ENCODE measurements at regions not wholly inside any gene's neighbourhood (a gene's known extent, or its start where the extent isn't known, plus 50 kb on each side); places are given as distances from the start of the nearest gene placed in this dataset.
"Not testable (repeated sequence)": the region's sequence is repeated elsewhere in the genome, so short reads cannot be mapped to it uniquely, and the experiment has no call there.

GRCh38 chr10:77740396-77740795 is 102.8 kb upstream of the KCNMA1 start:
- not testable (repeated sequence) for H3K9ac ChIP-seq (ENCODE audit: low read depth in 1 of 2, low read length in 2 of 2); H3K27ac ChIP-seq (ENCODE audit: low read depth, low read length); H3K27me3 ChIP-seq (ENCODE audit: control insufficient read depth in 1 of 2, insufficient read depth in 2 of 2, low read length in 2 of 2); H3K9me3 ChIP-seq (ENCODE audit: control insufficient read depth in 1 of 2, low read length in 2 of 2); H3K4me3 ChIP-seq (ENCODE audit: low read depth in 1 of 2, low read length in 2 of 2); H3K4me1 ChIP-seq (ENCODE audit: control insufficient read depth in 1 of 2, insufficient read depth in 2 of 2, low read length in 2 of 2); H3K36me3 ChIP-seq (ENCODE audit: control insufficient read depth in 1 of 2, insufficient read depth in 2 of 2, low read length in 2 of 2)

- no peak overlapping the region for H3K4me3 ChIP-seq (ENCODE audit: low read depth in 1 of 2, low read length in 2 of 2)
- no peaks in the 10 kb centered on the region for H3K9me3 ChIP-seq (ENCODE audit: control insufficient read depth in 1 of 2, low read length in 2 of 2)
- no peak overlapping the region for H3K9ac ChIP-seq (ENCODE audit: low read depth in 1 of 2, low read length in 2 of 2)
- H3K27ac ChIP-seq (ENCODE audit: low read depth, low read length): no peak overlapping the region
- H3K4me1 ChIP-seq (ENCODE audit: control insufficient read depth in 1 of 2, insufficient read depth in 2 of 2, low read length in 2 of 2): no peaks in the 10 kb centered on the region
- no peaks in the 10 kb centered on the region for H3K36me3 ChIP-seq (ENCODE audit: control insufficient read depth in 1 of 2, insufficient read depth in 2 of 2, low read length in 2 of 2)
- H3K27me3 ChIP-seq (ENCODE audit: control insufficient read depth in 1 of 2, insufficient read depth in 2 of 2, low read length in 2 of 2): no peaks in the 10 kb centered on the region
These were observed 101.0 kb upstream of the KCNMA1 start for GRCh38 chr10:77738496-77739158.

- H3K4me1 ChIP-seq (ENCODE audit: control insufficient read depth in 1 of 2, insufficient read depth in 2 of 2, low read length in 2 of 2): no peaks in the 10 kb centered on the region
- no peaks in the 10 kb centered on the region for H3K36me3 ChIP-seq (ENCODE audit: control insufficient read depth in 1 of 2, insufficient read depth in 2 of 2, low read length in 2 of 2)
- H3K9me3 ChIP-seq (ENCODE audit: control insufficient read depth in 1 of 2, low read length in 2 of 2): no peaks in the 10 kb centered on the region
- H3K9ac ChIP-seq (ENCODE audit: low read depth in 1 of 2, low read length in 2 of 2): no peak overlapping the region
- no peaks in the 10 kb centered on the region for H3K27me3 ChIP-seq (ENCODE audit: control insufficient read depth in 1 of 2, insufficient read depth in 2 of 2, low read length in 2 of 2)
- H3K4me3 ChIP-seq (ENCODE audit: low read depth in 1 of 2, low read length in 2 of 2): no peak overlapping the region
- no peak overlapping the region for H3K27ac ChIP-seq (ENCODE audit: low read depth, low read length)
These were observed 100.0 kb upstream of the KCNMA1 start for GRCh38 chr10:77737608-77738007.

GRCh38 chr10:77735136-77735535 is 97.5 kb upstream of the KCNMA1 start:
- H3K36me3 ChIP-seq (ENCODE audit: control insufficient read depth in 1 of 2, insufficient read depth in 2 of 2, low read length in 2 of 2); H3K27me3 ChIP-seq (ENCODE audit: control insufficient read depth in 1 of 2, insufficient read depth in 2 of 2, low read length in 2 of 2); H3K9ac ChIP-seq (ENCODE audit: low read depth in 1 of 2, low read length in 2 of 2); H3K27ac ChIP-seq (ENCODE audit: low read depth, low read length); H3K4me1 ChIP-seq (ENCODE audit: control insufficient read depth in 1 of 2, insufficient read depth in 2 of 2, low read length in 2 of 2); H3K9me3 ChIP-seq (ENCODE audit: control insufficient read depth in 1 of 2, low read length in 2 of 2); H3K4me3 ChIP-seq (ENCODE audit: low read depth in 1 of 2, low read length in 2 of 2): not testable (repeated sequence)

GRCh38 chr10:77732213-77733003 is 94.8 kb upstream of the KCNMA1 start:
- Histone ChIP-seq H3K4me1 (ENCODE audit: control insufficient read depth in 1 of 2, insufficient read depth in 2 of 2, low read length in 2 of 2) (no peaks in the 10 kb centered on the region), H3K9me3 (ENCODE audit: control insufficient read depth in 1 of 2, low read length in 2 of 2) (no peaks in the 10 kb centered on the region), H3K9ac (ENCODE audit: low read depth in 1 of 2, low read length in 2 of 2) (no peak overlapping the region), H3K27ac (ENCODE audit: low read depth, low read length) (no peak overlapping the region), H3K36me3 (ENCODE audit: control insufficient read depth in 1 of 2, insufficient read depth in 2 of 2, low read length in 2 of 2) (no peaks in the 10 kb centered on the region), H3K4me3 (ENCODE audit: low read depth in 1 of 2, low read length in 2 of 2) (no peak overlapping the region), H3K27me3 (ENCODE audit: control insufficient read depth in 1 of 2, insufficient read depth in 2 of 2, low read length in 2 of 2) (no peaks in the 10 kb centered on the region)

- Histone ChIP-seq H3K9me3 (ENCODE audit: control insufficient read depth in 1 of 2, low read length in 2 of 2) (no peaks in the 10 kb centered on the region), H3K4me3 (ENCODE audit: low read depth in 1 of 2, low read length in 2 of 2) (no peak overlapping the region), H3K27me3 (ENCODE audit: control insufficient read depth in 1 of 2, insufficient read depth in 2 of 2, low read length in 2 of 2) (no peaks in the 10 kb centered on the region), H3K27ac (ENCODE audit: low read depth, low read length) (no peak overlapping the region), H3K4me1 (ENCODE audit: control insufficient read depth in 1 of 2, insufficient read depth in 2 of 2, low read length in 2 of 2) (no peaks in the 10 kb centered on the region), H3K36me3 (ENCODE audit: control insufficient read depth in 1 of 2, insufficient read depth in 2 of 2, low read length in 2 of 2) (no peaks in the 10 kb centered on the region), H3K9ac (ENCODE audit: low read depth in 1 of 2, low read length in 2 of 2) (no peak overlapping the region)
These were observed 89.9 kb upstream of the KCNMA1 start for GRCh38 chr10:77727481-77727880.

- Histone ChIP-seq H3K9ac (ENCODE audit: low read depth in 1 of 2, low read length in 2 of 2) (no peak overlapping the region), H3K4me1 (ENCODE audit: control insufficient read depth in 1 of 2, insufficient read depth in 2 of 2, low read length in 2 of 2) (no peaks in the 10 kb centered on the region), H3K9me3 (ENCODE audit: control insufficient read depth in 1 of 2, low read length in 2 of 2) (no peaks in the 10 kb centered on the region), H3K36me3 (ENCODE audit: control insufficient read depth in 1 of 2, insufficient read depth in 2 of 2, low read length in 2 of 2) (no peaks in the 10 kb centered on the region), H3K27ac (ENCODE audit: low read depth, low read length) (no peak overlapping the region), H3K27me3 (ENCODE audit: control insufficient read depth in 1 of 2, insufficient read depth in 2 of 2, low read length in 2 of 2) (no peaks in the 10 kb centered on the region), H3K4me3 (ENCODE audit: low read depth in 1 of 2, low read length in 2 of 2) (no peak overlapping the region)
These were observed 89.1 kb upstream of the KCNMA1 start for GRCh38 chr10:77726732-77727131.

GRCh38 chr10:77726301-77726700 is 88.7 kb upstream of the KCNMA1 start:
- no peak overlapping the region for H3K4me3 ChIP-seq (ENCODE audit: low read depth in 1 of 2, low read length in 2 of 2)
- no peaks in the 10 kb centered on the region for H3K27me3 ChIP-seq (ENCODE audit: control insufficient read depth in 1 of 2, insufficient read depth in 2 of 2, low read length in 2 of 2)
- H3K27ac ChIP-seq (ENCODE audit: low read depth, low read length): no peak overlapping the region
- no peaks in the 10 kb centered on the region for H3K9me3 ChIP-seq (ENCODE audit: control insufficient read depth in 1 of 2, low read length in 2 of 2)
- no peak overlapping the region for H3K9ac ChIP-seq (ENCODE audit: low read depth in 1 of 2, low read length in 2 of 2)
- no peaks in the 10 kb centered on the region for H3K4me1 ChIP-seq (ENCODE audit: control insufficient read depth in 1 of 2, insufficient read depth in 2 of 2, low read length in 2 of 2)
- H3K36me3 ChIP-seq (ENCODE audit: control insufficient read depth in 1 of 2, insufficient read depth in 2 of 2, low read length in 2 of 2): no peaks in the 10 kb centered on the region

- Histone ChIP-seq H3K9me3 (ENCODE audit: control insufficient read depth in 1 of 2, low read length in 2 of 2) (no peaks in the 10 kb centered on the region), H3K9ac (ENCODE audit: low read depth in 1 of 2, low read length in 2 of 2) (no peak overlapping the region), H3K36me3 (ENCODE audit: control insufficient read depth in 1 of 2, insufficient read depth in 2 of 2, low read length in 2 of 2) (no peaks in the 10 kb centered on the region), H3K4me3 (ENCODE audit: low read depth in 1 of 2, low read length in 2 of 2) (no peak overlapping the region), H3K27me3 (ENCODE audit: control insufficient read depth in 1 of 2, insufficient read depth in 2 of 2, low read length in 2 of 2) (no peaks in the 10 kb centered on the region), H3K27ac (ENCODE audit: low read depth, low read length) (no peak overlapping the region), H3K4me1 (ENCODE audit: control insufficient read depth in 1 of 2, insufficient read depth in 2 of 2, low read length in 2 of 2) (no peaks in the 10 kb centered on the region)
These were observed 87.2 kb upstream of the KCNMA1 start for GRCh38 chr10:77724820-77725219.

GRCh38 chr10:77723376-77723775 is 85.8 kb upstream of the KCNMA1 start:
- no peak overlapping the region for H3K4me3 ChIP-seq (ENCODE audit: low read depth in 1 of 2, low read length in 2 of 2)

More at GRCh38 chr10:77723376-77723775, 85.8 kb upstream of the KCNMA1 start:
- Histone ChIP-seq H3K36me3 (ENCODE audit: control insufficient read depth in 1 of 2, insufficient read depth in 2 of 2, low read length in 2 of 2) (no peaks in the 10 kb centered on the region), H3K9me3 (ENCODE audit: control insufficient read depth in 1 of 2, low read length in 2 of 2) (no peaks in the 10 kb centered on the region), H3K4me1 (ENCODE audit: control insufficient read depth in 1 of 2, insufficient read depth in 2 of 2, low read length in 2 of 2) (no peaks in the 10 kb centered on the region), H3K27ac (ENCODE audit: low read depth, low read length) (no peak overlapping the region), H3K27me3 (ENCODE audit: control insufficient read depth in 1 of 2, insufficient read depth in 2 of 2, low read length in 2 of 2) (no peaks in the 10 kb centered on the region), H3K9ac (ENCODE audit: low read depth in 1 of 2, low read length in 2 of 2) (no peak overlapping the region)

All from duodenal mucosa (tissue), 2 donors.